HG03460 (cell line): ENCODE measurements at regions not wholly inside any gene's neighbourhood (a gene's known extent, or its start where the extent isn't known, plus 50 kb on each side); places are given as distances from the start of the nearest gene placed in this dataset.

Experiments used
- ATAC-seq: cut with Tn5 transposase; IDR thresholded peaks from one replicate; pipeline ENCODE4 v1.9.1; 2021; ENCODE audit not compliant: unreplicated experiment

GRCh38 chr2:15834381-15835031 lies 105.8 kb upstream of the MYCN start:
- ATAC-seq, result no peak

- no peak for ATAC-seq
These were observed 104.2 kb upstream of the MYCN start for GRCh38 chr2:15835991-15836688.

- no peak for ATAC-seq
These were observed 103.4 kb upstream of the MYCN start for GRCh38 chr2:15836689-15837610.

- no peak for ATAC-seq
These were observed 101.8 kb upstream of the MYCN start for GRCh38 chr2:15838481-15839090.

- ATAC-seq, result no peak
These were observed 100.8 kb upstream of the MYCN start for GRCh38 chr2:15839426-15840124.

- ATAC-seq, result no peak
These were observed 100.2 kb upstream of the MYCN start for GRCh38 chr2:15840148-15840547.

GRCh38 chr2:15840969-15841368 lies 99.4 kb upstream of the MYCN start:
- ATAC-seq, result no peak

- no peak for ATAC-seq
These were observed 98.4 kb upstream of the MYCN start for GRCh38 chr2:15841776-15842560.

GRCh38 chr2:15842758-15843666 lies 97.3 kb upstream of the MYCN start:
- no peak for ATAC-seq

GRCh38 chr2:15844211-15844801 lies 96.0 kb upstream of the MYCN start:
- ATAC-seq, result no peak

- no peak for ATAC-seq
These were observed 95.1 kb upstream of the MYCN start for GRCh38 chr2:15845294-15845693.

GRCh38 chr2:15845737-15846405 lies 94.5 kb upstream of the MYCN start:
- ATAC-seq, result no peak

- no peak for ATAC-seq
These were observed 93.7 kb upstream of the MYCN start for GRCh38 chr2:15846626-15847025.

GRCh38 chr2:15850534-15850933 lies 89.8 kb upstream of the MYCN start:
- ATAC-seq, result no peak

GRCh38 chr2:15851076-15851693 lies 89.2 kb upstream of the MYCN start:
- ATAC-seq, result no peak

- no peak for ATAC-seq
These were observed 87.5 kb upstream of the MYCN start for GRCh38 chr2:15852811-15853210.

GRCh38 chr2:15853903-15854302 lies 86.4 kb upstream of the MYCN start:
- ATAC-seq, result no peak
